IMR-90 (cell line): ENCODE measurements at regions not wholly inside any gene's neighbourhood (a gene's known extent, or its start where the extent isn't known, plus 50 kb on each side); places are given as distances from the start of the nearest gene placed in this dataset.

Experiments
- BHLHE40 ChIP-seq: fragments of 150-350 bp; IDR thresholded peaks from 2 replicates; pipeline ENCODE4 v1.6.1; 2016; ENCODE audit warnings: mild to moderate bottlenecking, low read depth, low read length
- CEBPB ChIP-seq: IDR thresholded peaks from 2 replicates; pipeline ENCODE4 v1.6.1; 2012; ENCODE audit warnings: low read depth, low read length, improper control_type of control experiment
- CTCF ChIP-seq: conservative IDR thresholded peaks from 2 replicates; pipeline ENCODE4 v1.5.1; 2012; ENCODE audit warnings: mild to moderate bottlenecking, low read depth, low read length, improper control_type of control experiment
- MAFK ChIP-seq: IDR thresholded peaks from 2 replicates; pipeline ENCODE4 v1.6.1; 2012; ENCODE audit warnings: low read depth, low read length, improper control_type of control experiment
- MXI1 ChIP-seq: IDR thresholded peaks from 2 replicates; pipeline ENCODE4 v1.6.1; 2012; ENCODE audit warnings: low read depth, mild to moderate bottlenecking, low read length, moderate library complexity, borderline replicate concordance
- NFE2L2 ChIP-seq: fragments of 150-350 bp; IDR thresholded peaks from 2 replicates; pipeline ENCODE4 v1.6.1; 2016; ENCODE audit warnings: low read depth, mild to moderate bottlenecking, low read length
- POLR2A ChIP-seq: IDR thresholded peaks from 2 replicates; pipeline ENCODE4 v1.6.1; 2012; ENCODE audit warnings: mild to moderate bottlenecking, low read depth, low read length
- RAD21 ChIP-seq: IDR thresholded peaks from 2 replicates; pipeline ENCODE4 v1.6.1; 2012; ENCODE audit warnings: low read length, improper control_type of control experiment
- SMC3 ChIP-seq: fragments of 150-350 bp; IDR thresholded peaks from 2 replicates; pipeline ENCODE4 v1.6.1; 2016; ENCODE audit warnings: low read depth, mild to moderate bottlenecking, antibody characterized with exemption, low read length, moderate library complexity
- TF ChIP-seq, protein P1 (sequence below): fragments of 150-350 bp; IDR thresholded peaks from 2 replicates; pipeline ENCODE4 v1.6.1; 2017; ENCODE audit warnings: mild to moderate bottlenecking, antibody characterized with exemption, low read length, low read depth

GRCh38 chr13:54687173-54687572 lies 1658.6 kb downstream of the OLFM4 start:
- TF ChIP-seq CTCF (no peak), POLR2A (no peak), NFE2L2 (no peak), BHLHE40 (no peak), MXI1 (no peak), MAFK (no peak), SMC3 (no peak), RAD21 (no peak), CEBPB (no peak)
- TF ChIP-seq, protein P1, sequence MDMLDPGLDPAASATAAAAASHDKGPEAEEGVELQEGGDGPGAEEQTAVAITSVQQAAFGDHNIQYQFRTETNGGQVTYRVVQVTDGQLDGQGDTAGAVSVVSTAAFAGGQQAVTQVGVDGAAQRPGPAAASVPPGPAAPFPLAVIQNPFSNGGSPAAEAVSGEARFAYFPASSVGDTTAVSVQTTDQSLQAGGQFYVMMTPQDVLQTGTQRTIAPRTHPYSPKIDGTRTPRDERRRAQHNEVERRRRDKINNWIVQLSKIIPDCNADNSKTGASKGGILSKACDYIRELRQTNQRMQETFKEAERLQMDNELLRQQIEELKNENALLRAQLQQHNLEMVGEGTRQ: no peak
